ENCODE measurements at regions not wholly inside any gene's neighbourhood (a gene's known extent, or its start where the extent isn't known, plus 50 kb on each side); places are given as distances from the start of the nearest gene placed in this dataset.

DNA sequence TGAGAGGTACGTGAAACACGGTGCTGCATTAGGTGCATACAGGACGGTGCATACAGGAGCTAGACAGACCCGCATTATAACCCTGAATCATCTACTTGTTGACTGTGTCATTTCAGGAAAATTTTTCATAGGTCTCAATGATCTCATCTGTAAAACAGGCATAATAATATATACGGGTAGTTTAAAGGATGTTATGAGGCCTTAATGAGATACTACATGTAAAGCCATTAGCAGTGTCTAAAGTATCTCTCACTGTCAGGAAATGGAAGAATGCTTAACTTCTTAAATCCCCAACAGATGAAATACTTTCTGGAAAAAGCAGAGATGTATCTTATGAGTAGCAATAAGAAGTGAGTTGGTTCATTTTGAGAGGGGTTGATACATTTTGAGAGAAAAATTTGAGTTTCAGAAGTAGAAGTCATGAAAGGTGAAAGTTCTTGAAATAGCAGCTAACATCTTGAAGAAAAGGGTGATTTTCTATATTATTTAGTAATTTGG is 669.6 kb downstream of the PTPRC start:
- ChIA-PET POLR2A (no interaction called here), CTCF (no interaction called here)
- in situ Hi-C loops (cut with HindIII; ENCODE audit: low pct_unique_long_range_greater_than_20kb, low sequenced_read_pairs), result no loop called here
- ATAC-seq, result no peak
- Histone ChIP-seq H3K4me1 (ENCODE audit: control insufficient read depth, insufficient read depth, low read length) (no peaks in the 10 kb centered on the region), H3K36me3 (ENCODE audit: control insufficient read depth, insufficient read depth, low read length) (no peaks in the 10 kb centered on the region), H3K27me3 (ENCODE audit: control insufficient read depth, insufficient read depth, low read length) (no peaks in the 10 kb centered on the region), H3K4me3 (ENCODE audit: low read depth in 2 of 2, low read length in 2 of 2) (no peak overlapping the region), H3K27ac (ENCODE audit: low read length) (no peak overlapping the region), H3K9me3 (ENCODE audit: control insufficient read depth, insufficient read depth, low read depth, low read length) (no peaks in the 10 kb centered on the region)
- DNase-seq (ENCODE audit: low read depth, low spot score), result no peak
- no peak for TF ChIP-seq REST (IDR thresholded peaks at IDR 0.05; ENCODE audit: insufficient read depth in 1 of 2, low read depth in 2 of 2, low read length in 1 of 2)
- TF ChIP-seq, protein P1, sequence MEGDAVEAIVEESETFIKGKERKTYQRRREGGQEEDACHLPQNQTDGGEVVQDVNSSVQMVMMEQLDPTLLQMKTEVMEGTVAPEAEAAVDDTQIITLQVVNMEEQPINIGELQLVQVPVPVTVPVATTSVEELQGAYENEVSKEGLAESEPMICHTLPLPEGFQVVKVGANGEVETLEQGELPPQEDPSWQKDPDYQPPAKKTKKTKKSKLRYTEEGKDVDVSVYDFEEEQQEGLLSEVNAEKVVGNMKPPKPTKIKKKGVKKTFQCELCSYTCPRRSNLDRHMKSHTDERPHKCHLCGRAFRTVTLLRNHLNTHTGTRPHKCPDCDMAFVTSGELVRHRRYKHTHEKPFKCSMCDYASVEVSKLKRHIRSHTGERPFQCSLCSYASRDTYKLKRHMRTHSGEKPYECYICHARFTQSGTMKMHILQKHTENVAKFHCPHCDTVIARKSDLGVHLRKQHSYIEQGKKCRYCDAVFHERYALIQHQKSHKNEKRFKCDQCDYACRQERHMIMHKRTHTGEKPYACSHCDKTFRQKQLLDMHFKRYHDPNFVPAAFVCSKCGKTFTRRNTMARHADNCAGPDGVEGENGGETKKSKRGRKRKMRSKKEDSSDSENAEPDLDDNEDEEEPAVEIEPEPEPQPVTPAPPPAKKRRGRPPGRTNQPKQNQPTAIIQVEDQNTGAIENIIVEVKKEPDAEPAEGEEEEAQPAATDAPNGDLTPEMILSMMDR (IDR thresholded peaks at IDR 0.05), result no peak
- no TSS peak for BruUV-seq (replicated peaks)
- intact Hi-C loops (cut with micrococcal nuclease; ENCODE audit: unreplicated experiment), result no loop called here

DNA sequence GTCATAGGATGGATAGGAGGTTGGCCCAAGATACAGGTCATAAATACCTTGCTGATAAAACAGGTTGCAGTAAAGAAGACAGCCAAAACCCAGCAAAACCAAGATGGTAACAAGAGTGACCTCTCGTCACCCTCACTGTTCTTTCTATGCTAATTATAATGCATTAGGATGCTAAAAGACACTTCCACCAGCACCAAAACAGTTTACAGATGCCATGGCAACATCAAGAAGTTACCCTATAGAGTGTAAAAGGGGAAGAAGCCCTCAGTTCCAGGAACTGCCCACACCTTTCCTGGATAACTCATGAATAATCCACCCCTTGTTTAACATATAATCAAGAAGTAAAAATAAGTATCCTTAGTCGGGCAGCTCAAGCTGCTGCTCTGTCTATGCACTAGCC is 671.9 kb downstream of the PTPRC start:
- H3K27ac ChIP-seq (ENCODE audit: low read length), result no peak overlapping the region
- no peak for DNase-seq (ENCODE audit: low read depth, low spot score)
- POLR2A ChIA-PET, result no interaction called here
- no peak for TF ChIP-seq SIN3A (IDR thresholded peaks at IDR 0.05; ENCODE audit: borderline replicate concordance, insufficient read depth, low read depth, low read length)
- TF ChIP-seq TCF7L2 (IDR thresholded peaks at IDR 0.05; ENCODE audit: low read depth, low read length), result no peak
- TF ChIP-seq, protein P1 (IDR thresholded peaks at IDR 0.05), result no peak
- no peak for TF ChIP-seq REST (IDR thresholded peaks at IDR 0.05; ENCODE audit: insufficient read depth in 1 of 2, low read depth in 2 of 2, low read length in 1 of 2)
- TF ChIP-seq POLR2AphosphoS5 (IDR thresholded peaks at IDR 0.05; ENCODE audit: low read depth, low read length), result no peak
- ATAC-seq, result no peak
- CTCF ChIA-PET, result no interaction called here
- H3K9me3 ChIP-seq (ENCODE audit: control insufficient read depth, insufficient read depth, low read depth, low read length), result no peaks in the 10 kb centered on the region
- no peaks in the 10 kb centered on the region for H3K27me3 ChIP-seq (ENCODE audit: control insufficient read depth, insufficient read depth, low read length)
- in situ Hi-C loops (cut with HindIII; ENCODE audit: low pct_unique_long_range_greater_than_20kb, low sequenced_read_pairs) (no loop called here), intact Hi-C loops (cut with micrococcal nuclease; ENCODE audit: unreplicated experiment) (no loop called here)
- H3K4me1 ChIP-seq (ENCODE audit: control insufficient read depth, insufficient read depth, low read length), result no peaks in the 10 kb centered on the region
- no peak overlapping the region for H3K4me3 ChIP-seq (ENCODE audit: low read depth in 2 of 2, low read length in 2 of 2)
- BruUV-seq (replicated peaks), result no TSS peak
- H3K36me3 ChIP-seq (ENCODE audit: control insufficient read depth, insufficient read depth, low read length), result no peaks in the 10 kb centered on the region
